ENCODE measurements at regions not wholly inside any gene's neighbourhood (a gene's known extent, or its start where the extent isn't known, plus 50 kb on each side); places are given as distances from the start of the nearest gene placed in this dataset.

DNA sequence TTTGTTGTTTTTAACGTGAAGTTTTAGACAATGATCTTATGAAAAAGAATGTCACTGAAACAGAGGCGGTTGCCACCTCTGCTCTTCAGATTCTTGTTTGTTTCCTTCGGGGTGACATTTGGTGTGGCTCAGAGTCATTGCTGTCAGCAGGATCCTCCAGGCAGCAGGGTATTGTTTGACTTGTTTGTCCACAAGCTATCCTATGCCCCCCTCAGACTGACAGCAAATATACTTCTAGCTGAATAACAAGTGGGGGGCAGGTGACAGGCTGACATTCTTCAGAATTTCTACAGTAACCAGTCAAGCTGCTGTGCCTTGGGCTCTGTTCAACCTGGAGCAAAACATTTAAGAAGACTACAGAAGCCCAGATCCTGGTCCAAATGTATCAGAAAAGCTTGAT lies 383.3 kb downstream of the YTHDC2 start:
- no peaks in the 10 kb centered on the region for H3K27me3 ChIP-seq
- H3K27ac ChIP-seq: no peak overlapping the region
- H3K9me3 ChIP-seq: no peaks in the 10 kb centered on the region
- DNase-seq: no peak
- no peaks in the 10 kb centered on the region for H3K36me3 ChIP-seq (replicated peaks in 1 of 2; ENCODE audit: insufficient read depth in 1 of 2, low read depth in 2 of 2)
- WGBS, 2 donors: 45 to 55% methylated on average over 3 of the region's 3 CpGs
- TF ChIP-seq POLR2A (IDR thresholded peaks at IDR 0.05): no peak
- TF ChIP-seq, protein P1, sequence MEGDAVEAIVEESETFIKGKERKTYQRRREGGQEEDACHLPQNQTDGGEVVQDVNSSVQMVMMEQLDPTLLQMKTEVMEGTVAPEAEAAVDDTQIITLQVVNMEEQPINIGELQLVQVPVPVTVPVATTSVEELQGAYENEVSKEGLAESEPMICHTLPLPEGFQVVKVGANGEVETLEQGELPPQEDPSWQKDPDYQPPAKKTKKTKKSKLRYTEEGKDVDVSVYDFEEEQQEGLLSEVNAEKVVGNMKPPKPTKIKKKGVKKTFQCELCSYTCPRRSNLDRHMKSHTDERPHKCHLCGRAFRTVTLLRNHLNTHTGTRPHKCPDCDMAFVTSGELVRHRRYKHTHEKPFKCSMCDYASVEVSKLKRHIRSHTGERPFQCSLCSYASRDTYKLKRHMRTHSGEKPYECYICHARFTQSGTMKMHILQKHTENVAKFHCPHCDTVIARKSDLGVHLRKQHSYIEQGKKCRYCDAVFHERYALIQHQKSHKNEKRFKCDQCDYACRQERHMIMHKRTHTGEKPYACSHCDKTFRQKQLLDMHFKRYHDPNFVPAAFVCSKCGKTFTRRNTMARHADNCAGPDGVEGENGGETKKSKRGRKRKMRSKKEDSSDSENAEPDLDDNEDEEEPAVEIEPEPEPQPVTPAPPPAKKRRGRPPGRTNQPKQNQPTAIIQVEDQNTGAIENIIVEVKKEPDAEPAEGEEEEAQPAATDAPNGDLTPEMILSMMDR (IDR thresholded peaks at IDR 0.05): no peak
- intact Hi-C loops (cut with DNase I): no loop called here
- H3K4me1 ChIP-seq: peaks cover 11% of the 10 kb centered on the region
- no peak for ATAC-seq
- no peak overlapping the region for H3K4me3 ChIP-seq

DNA sequence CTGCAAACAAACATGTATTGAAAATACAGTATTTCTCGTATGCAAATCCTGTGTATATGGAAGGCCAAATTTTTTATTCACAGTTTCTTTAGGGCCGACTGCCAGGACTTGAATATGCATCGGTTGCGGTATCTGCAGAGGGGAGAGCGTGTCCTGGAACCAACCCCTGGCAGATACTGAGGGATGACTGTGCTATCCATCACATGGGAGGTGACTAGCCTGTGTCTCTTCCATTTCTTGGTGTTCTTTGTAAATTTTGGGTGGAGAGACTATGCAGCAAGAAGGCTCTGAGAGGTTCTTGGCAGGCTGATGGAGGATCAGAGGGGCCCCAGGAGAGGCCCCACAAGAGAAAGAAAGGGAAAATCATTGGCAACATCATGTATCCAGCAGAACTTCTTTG lies 384.3 kb downstream of the YTHDC2 start:
- WGBS, 2 donors: 86% methylated on average over 5 of the region's 5 CpGs
- no peak for DNase-seq
- no peak for ATAC-seq
- Histone ChIP-seq H3K27me3 (no peaks in the 10 kb centered on the region), H3K4me3 (no peak overlapping the region), H3K4me1 (peaks cover 11% of the 10 kb centered on the region), H3K27ac (no peak overlapping the region), H3K36me3 (replicated peaks in 1 of 2; ENCODE audit: insufficient read depth in 1 of 2, low read depth in 2 of 2) (no peaks in the 10 kb centered on the region), H3K9me3 (no peaks in the 10 kb centered on the region)
- intact Hi-C loops (cut with DNase I): no loop called here
- TF ChIP-seq, protein P1 (IDR thresholded peaks at IDR 0.05): no peak

DNA sequence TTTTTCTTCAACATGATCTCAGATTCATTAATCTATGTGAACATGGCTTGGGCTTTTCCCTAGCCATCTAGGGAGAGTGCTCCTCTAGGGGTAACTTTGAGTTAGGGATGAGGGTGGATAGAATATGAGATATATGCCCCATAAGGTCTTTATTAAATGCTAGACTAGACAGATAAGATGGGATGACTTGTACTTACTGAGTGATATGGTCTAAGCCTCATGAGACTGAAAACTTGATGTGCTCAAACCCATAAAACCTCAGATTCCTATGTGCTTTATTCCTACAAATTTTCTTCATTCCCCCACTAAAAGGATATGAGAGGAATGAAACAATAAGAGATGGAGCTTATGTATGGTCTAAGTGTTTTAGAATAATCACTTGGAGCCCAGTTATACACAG lies 386.6 kb downstream of the YTHDC2 start:
- Histone ChIP-seq H3K27me3 (no peaks in the 10 kb centered on the region), H3K9me3 (no peaks in the 10 kb centered on the region), H3K4me3 (no peak overlapping the region), H3K4me1 (peaks cover 11% of the 10 kb centered on the region), H3K27ac (no peak overlapping the region), H3K36me3 (replicated peaks in 1 of 2; ENCODE audit: insufficient read depth in 1 of 2, low read depth in 2 of 2) (no peaks in the 10 kb centered on the region)
- no peak for DNase-seq
- ATAC-seq: no peak
- no peak for TF ChIP-seq POLR2A (IDR thresholded peaks at IDR 0.05)
- TF ChIP-seq, protein P1 (IDR thresholded peaks at IDR 0.05): no peak
- intact Hi-C loops (cut with DNase I): no loop called here

DNA sequence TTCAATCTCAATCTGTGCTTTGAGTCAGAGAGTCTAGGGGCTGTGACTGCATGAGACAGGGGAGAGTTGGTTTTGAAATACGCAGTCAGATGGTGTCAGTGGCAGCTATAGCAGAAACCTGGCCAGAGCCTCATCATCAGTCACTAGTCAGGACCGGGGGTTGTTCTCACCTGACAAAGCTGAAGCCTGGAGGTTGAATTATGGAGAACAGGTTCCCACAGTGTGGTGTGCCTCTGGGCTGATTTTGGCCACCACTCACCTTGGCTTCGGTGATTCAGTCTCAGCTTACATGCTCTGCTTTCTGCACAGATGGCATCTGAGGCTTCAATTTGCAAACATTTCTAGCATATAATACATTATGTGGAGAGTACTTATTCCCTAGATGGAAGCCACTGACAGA lies 387.3 kb downstream of the YTHDC2 start:
- Histone ChIP-seq H3K4me1 (peaks cover 5% of the 10 kb centered on the region), H3K27ac (no peak overlapping the region), H3K9me3 (no peaks in the 10 kb centered on the region), H3K36me3 (replicated peaks in 1 of 2; ENCODE audit: insufficient read depth in 1 of 2, low read depth in 2 of 2) (no peaks in the 10 kb centered on the region), H3K4me3 (no peak overlapping the region), H3K27me3 (no peaks in the 10 kb centered on the region)
- no peak for TF ChIP-seq POLR2A (IDR thresholded peaks at IDR 0.05)
- TF ChIP-seq, protein P1 (IDR thresholded peaks at IDR 0.05): no peak
- DNase-seq: no peak
- ATAC-seq: no peak
- intact Hi-C loops (cut with DNase I): no loop called here
- WGBS, 2 donors: 56 to 64% methylated on average over 3 of the region's 3 CpGs

DNA sequence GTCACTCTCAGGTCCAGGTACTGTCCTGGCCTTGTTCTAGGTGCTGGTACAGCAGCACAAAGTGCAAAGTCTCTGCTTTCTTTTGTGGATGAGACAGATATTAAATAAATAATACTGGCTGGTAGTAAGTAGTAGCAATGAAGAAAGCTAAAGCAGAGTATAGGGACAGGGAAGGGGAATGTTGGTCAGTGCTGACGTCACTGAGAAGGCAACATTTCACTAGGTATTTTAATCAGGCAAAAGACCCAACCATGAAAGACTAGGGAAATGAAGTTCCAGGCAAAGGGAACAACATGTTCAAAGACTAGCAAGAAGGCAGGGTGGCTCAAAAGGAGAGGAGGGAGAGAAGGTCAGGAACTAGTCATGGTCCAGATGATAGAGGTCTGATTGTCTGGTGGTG lies 388.2 kb downstream of the YTHDC2 start:
- Histone ChIP-seq H3K4me1 (no peaks in the 10 kb centered on the region), H3K9me3 (no peaks in the 10 kb centered on the region), H3K27ac (no peak overlapping the region), H3K36me3 (replicated peaks in 1 of 2; ENCODE audit: insufficient read depth in 1 of 2, low read depth in 2 of 2) (no peaks in the 10 kb centered on the region), H3K4me3 (no peak overlapping the region), H3K27me3 (no peaks in the 10 kb centered on the region)
- intact Hi-C loops (cut with DNase I): no loop called here
- TF ChIP-seq POLR2A (IDR thresholded peaks at IDR 0.05): no peak
- TF ChIP-seq, protein P1 (IDR thresholded peaks at IDR 0.05): no peak
- DNase-seq (no peak), ATAC-seq (no peak)
- WGBS, 2 donors: 45 to 52% methylated on average over 1 of the region's 1 CpG
